ENCODE measurements at regions not wholly inside any gene's neighbourhood (a gene's known extent, or its start where the extent isn't known, plus 50 kb on each side); places are given as distances from the start of the nearest gene placed in this dataset.

DNA sequence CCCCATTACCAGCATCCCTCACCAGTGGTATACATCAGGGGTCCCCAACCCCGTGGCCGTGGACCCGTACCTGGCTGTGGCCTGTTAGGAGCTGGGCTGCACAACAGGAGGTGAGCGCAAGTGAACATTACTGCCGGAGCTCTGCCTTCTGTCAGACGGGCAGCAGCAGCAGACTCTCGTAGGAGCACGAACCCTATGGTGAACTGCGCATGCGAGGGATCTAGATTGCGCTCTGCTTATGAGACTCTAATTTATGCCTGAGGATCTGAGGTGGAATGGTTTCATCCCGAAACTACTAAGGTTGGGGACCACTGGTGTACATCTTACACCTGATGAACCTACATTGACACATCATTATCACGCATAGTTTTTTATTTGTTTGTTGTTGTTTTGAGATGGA is 52.8 kb upstream of the DHX15 start:
- H3K27me3 ChIP-seq: no peaks in the 10 kb centered on the region
- no peaks in the 10 kb centered on the region for H3K4me1 ChIP-seq
- H3K4me3 ChIP-seq: no peak overlapping the region
- H3K36me3 ChIP-seq: no peaks in the 10 kb centered on the region
- TF ChIP-seq EP300 (IDR thresholded peaks at IDR 0.05) (no peak), POLR2AphosphoS5 (IDR thresholded peaks at IDR 0.05) (no peak)
- no peaks in the 10 kb centered on the region for H3K9me3 ChIP-seq
- whole genome bisulfite sequencing, 2 donors: 91 to 94% methylated on average over 11 to 13 of the region's 13 CpGs
- no peak overlapping the region for H3K27ac ChIP-seq
- ATAC-seq (ENCODE audit: low FRiP score in 2 of 2): no peak
- DNase-seq: peak in 1 of 2 donors; percentile 38

DNA sequence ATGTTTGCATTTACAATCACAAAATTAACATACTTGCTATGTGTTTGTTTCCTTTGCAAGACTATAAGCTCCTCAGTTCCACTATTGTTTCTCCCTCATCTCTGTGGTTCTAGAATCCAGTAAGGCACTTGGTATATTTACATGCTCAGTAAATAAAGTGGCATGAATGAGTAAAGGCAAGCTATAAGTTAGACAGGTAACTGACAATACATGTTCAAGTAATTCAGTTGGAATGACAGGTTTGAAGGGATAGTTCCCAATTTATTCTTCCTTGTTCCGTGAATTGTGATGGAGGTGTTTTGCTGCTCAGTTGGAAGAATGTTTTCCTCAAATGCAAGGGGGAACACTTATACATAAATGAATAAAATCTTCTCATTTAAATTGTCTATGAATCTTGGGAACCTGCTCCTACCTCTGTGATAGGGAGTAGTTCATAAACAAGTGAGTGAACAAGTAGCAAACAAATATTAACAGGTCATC is 54.1 kb upstream of the DHX15 start:
- Histone ChIP-seq H3K27ac (no peak overlapping the region), H3K9me3 (no peaks in the 10 kb centered on the region), H3K4me1 (no peaks in the 10 kb centered on the region), H3K36me3 (no peaks in the 10 kb centered on the region), H3K4me3 (no peak overlapping the region), H3K27me3 (no peaks in the 10 kb centered on the region)
- no peak for ATAC-seq (ENCODE audit: low FRiP score in 2 of 2)
- TF ChIP-seq POLR2A (IDR thresholded peaks at IDR 0.05) (no peak), EP300 (IDR thresholded peaks at IDR 0.05) (no peak), POLR2AphosphoS5 (IDR thresholded peaks at IDR 0.05) (no peak)
- 93 to 100% methylated on average over 1 of the region's 1 CpG for WGBS, 2 donors
- DNase-seq: no peak

DNA sequence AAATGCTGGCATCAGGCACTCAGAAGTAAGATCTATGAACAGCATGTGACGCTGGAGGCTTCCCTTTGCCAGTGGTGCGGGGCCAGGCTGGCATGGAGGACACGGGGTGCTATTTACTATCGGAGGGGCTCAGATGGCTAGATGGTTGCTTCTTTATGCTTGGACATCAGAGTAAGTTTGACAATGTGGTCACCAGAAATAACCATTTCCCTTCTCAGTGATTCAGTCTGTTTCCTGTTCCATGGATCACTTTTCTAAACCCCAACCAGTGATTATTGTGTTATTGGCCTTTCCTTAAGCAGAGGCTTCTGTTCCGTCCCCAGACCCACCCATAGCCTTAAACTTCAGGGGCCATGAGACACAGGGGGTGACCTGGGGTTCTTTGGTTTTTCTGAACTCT is 55.4 kb upstream of the DHX15 start:
- Histone ChIP-seq H3K27ac (no peak overlapping the region), H3K36me3 (no peaks in the 10 kb centered on the region), H3K27me3 (no peaks in the 10 kb centered on the region), H3K4me3 (no peak overlapping the region), H3K9me3 (no peaks in the 10 kb centered on the region), H3K4me1 (no peaks in the 10 kb centered on the region)
- TF ChIP-seq POLR2A (IDR thresholded peaks at IDR 0.05) (no peak), EP300 (IDR thresholded peaks at IDR 0.05) (no peak), POLR2AphosphoS5 (IDR thresholded peaks at IDR 0.05) (no peak)
- TF ChIP-seq, protein P1, sequence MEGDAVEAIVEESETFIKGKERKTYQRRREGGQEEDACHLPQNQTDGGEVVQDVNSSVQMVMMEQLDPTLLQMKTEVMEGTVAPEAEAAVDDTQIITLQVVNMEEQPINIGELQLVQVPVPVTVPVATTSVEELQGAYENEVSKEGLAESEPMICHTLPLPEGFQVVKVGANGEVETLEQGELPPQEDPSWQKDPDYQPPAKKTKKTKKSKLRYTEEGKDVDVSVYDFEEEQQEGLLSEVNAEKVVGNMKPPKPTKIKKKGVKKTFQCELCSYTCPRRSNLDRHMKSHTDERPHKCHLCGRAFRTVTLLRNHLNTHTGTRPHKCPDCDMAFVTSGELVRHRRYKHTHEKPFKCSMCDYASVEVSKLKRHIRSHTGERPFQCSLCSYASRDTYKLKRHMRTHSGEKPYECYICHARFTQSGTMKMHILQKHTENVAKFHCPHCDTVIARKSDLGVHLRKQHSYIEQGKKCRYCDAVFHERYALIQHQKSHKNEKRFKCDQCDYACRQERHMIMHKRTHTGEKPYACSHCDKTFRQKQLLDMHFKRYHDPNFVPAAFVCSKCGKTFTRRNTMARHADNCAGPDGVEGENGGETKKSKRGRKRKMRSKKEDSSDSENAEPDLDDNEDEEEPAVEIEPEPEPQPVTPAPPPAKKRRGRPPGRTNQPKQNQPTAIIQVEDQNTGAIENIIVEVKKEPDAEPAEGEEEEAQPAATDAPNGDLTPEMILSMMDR (IDR thresholded peaks at IDR 0.05): no peak
- WGBS, 2 donors: 84 to 88% methylated on average over 5 of the region's 5 CpGs
- ATAC-seq (ENCODE audit: low FRiP score in 2 of 2) (no peak), DNase-seq (no peak)

DNA sequence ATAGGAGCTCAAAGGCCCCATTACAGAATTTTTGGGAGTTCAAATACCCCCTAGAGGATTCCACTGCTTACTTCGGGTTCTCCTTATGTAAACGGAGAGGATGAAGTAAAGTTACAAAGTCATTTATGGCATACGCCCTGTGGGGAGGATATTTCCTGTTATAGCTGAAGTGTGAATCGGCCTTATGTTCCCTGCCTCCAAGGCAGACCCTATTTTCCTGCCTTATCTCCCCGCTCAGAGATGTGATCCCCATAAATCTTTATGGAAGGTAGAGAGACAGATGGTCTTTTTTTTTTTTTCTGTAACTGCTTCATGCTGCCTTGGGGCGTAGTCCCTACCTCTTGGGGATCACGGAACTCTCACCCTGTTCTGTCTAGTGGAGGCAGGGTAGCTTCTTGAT is 56.0 kb upstream of the DHX15 start:
- no peaks in the 10 kb centered on the region for H3K4me1 ChIP-seq
- DNase-seq (no peak), ATAC-seq (ENCODE audit: low FRiP score in 2 of 2) (no peak)
- no peak overlapping the region for H3K27ac ChIP-seq
- TF ChIP-seq, protein P1 (IDR thresholded peaks at IDR 0.05): no peak
- TF ChIP-seq POLR2AphosphoS5 (IDR thresholded peaks at IDR 0.05): no peak
- no peak for TF ChIP-seq POLR2A (IDR thresholded peaks at IDR 0.05)
- TF ChIP-seq EP300 (IDR thresholded peaks at IDR 0.05): no peak
- H3K4me3 ChIP-seq: no peak overlapping the region
- H3K36me3 ChIP-seq: no peaks in the 10 kb centered on the region
- H3K27me3 ChIP-seq: no peaks in the 10 kb centered on the region
- H3K9me3 ChIP-seq: no peaks in the 10 kb centered on the region
- 55 to 57% methylated on average over 7 of the region's 7 CpGs for WGBS, 2 donors

DNA sequence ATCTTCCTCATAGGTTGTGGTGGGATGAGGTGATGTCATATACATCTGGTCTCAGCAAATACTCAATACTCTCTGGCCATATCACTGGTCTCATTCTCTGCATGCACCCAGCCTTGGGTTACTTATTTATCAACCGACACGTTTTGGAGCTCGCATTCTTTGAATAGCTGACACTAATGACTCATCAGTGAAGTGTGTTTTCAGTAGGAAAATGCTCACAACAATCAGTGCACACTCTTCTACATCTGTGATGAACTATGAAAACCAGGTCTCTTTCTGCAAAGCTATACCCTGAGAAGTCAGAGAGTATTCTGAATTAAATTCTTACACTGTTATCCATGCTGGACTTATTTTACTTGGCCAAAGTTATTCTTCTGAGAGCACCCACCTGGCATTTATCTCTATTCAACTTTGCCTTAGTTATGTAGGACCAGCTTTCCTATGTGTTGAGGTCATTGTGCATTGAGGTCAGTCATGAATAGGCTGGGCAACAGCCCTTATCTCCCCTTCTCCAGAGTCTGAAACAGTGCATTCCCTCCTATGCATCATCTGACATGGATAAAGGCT is 58.7 kb upstream of the DHX15 start:
- H3K36me3 ChIP-seq: no peaks in the 10 kb centered on the region
- WGBS, 2 donors: 51 to 53% methylated on average over 3 of the region's 3 CpGs
- TF ChIP-seq, protein P1 (IDR thresholded peaks at IDR 0.05): no peak
- no peaks in the 10 kb centered on the region for H3K27me3 ChIP-seq
- ATAC-seq (ENCODE audit: low FRiP score in 2 of 2) (no peak), DNase-seq (no peak)
- no peaks in the 10 kb centered on the region for H3K9me3 ChIP-seq
- no peak overlapping the region for H3K4me3 ChIP-seq
- no peak overlapping the region for H3K27ac ChIP-seq
- H3K4me1 ChIP-seq: no peaks in the 10 kb centered on the region

DNA sequence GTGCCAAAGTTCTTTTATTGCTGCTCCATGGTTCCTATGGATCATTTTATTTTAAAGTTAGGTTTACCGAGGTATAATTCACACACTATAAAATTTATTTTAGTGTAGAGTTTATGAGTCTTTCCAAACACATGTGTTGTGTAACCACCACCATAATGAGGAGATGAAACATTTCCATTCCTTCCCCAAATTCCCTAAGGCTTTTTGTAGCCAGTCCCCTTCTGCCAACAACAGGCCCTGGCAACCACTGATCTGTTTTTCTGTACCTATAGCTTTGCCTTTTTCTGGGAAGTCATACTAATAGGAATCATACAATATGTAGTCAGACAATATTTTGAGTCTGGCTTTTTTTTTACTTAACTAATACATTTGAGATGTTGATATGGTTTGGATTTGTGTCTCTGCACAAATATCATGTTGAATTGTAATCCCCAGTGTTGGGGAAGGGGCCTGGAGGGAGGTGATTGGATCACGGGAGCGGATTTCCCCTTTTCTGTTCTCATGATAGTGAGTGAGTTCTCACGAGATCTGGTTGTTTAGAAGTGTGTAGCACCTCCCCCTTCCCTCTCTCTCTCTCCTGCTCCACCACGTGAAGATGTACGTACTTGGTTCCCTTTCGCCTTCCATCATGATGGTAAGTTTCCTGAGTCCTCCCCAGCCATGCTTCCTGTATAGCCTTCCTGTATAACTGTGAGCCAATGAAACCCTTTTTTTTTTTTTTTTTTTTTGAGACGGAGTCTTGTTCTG is 59.6 kb upstream of the DHX15 start:
- WGBS, 2 donors: 68 to 76% methylated on average over 8 of the region's 8 CpGs
- Histone ChIP-seq H3K4me1 (no peaks in the 10 kb centered on the region), H3K9me3 (no peaks in the 10 kb centered on the region), H3K36me3 (no peaks in the 10 kb centered on the region), H3K27me3 (no peaks in the 10 kb centered on the region), H3K27ac (no peak overlapping the region), H3K4me3 (no peak overlapping the region)
- TF ChIP-seq POLR2AphosphoS5 (IDR thresholded peaks at IDR 0.05): no peak
- TF ChIP-seq EP300 (IDR thresholded peaks at IDR 0.05): no peak
- TF ChIP-seq, protein P1 (IDR thresholded peaks at IDR 0.05): no peak
- TF ChIP-seq POLR2A (IDR thresholded peaks at IDR 0.05): no peak
- no peak for ATAC-seq (ENCODE audit: low FRiP score in 2 of 2)
- no peak for DNase-seq

All from upper lobe of left lung (tissue), 6 donors.